ENCODE measurements at regions not wholly inside any gene's neighbourhood (a gene's known extent, or its start where the extent isn't known, plus 50 kb on each side); places are given as distances from the start of the nearest gene placed in this dataset.

DNA sequence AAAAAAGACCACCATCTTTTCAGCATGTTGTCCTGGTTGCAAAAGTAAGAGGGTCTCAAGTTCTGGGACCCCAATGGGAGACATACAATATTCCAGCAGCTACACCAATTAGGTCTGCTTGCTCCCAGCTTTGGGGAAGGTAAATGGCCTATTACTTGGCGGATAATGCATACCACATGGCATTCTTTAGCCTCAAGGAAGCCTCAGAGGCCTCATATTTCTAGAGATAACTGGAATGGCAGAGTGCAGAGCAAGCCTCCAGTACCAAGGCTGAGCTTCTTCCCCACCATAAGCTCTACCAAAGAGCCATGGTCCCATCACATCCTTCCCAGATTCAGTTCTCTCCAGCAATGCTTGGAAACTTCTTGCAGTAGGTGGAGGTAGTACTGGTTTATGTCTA lies 493.8 kb downstream of the SHQ1 start:
- H3K79me2 ChIP-seq (ENCODE audit: low read depth): no peaks in the 10 kb centered on the region
- TF ChIP-seq EZH2 (IDR thresholded peaks at IDR 0.05): no peak
- TF ChIP-seq, protein P1, sequence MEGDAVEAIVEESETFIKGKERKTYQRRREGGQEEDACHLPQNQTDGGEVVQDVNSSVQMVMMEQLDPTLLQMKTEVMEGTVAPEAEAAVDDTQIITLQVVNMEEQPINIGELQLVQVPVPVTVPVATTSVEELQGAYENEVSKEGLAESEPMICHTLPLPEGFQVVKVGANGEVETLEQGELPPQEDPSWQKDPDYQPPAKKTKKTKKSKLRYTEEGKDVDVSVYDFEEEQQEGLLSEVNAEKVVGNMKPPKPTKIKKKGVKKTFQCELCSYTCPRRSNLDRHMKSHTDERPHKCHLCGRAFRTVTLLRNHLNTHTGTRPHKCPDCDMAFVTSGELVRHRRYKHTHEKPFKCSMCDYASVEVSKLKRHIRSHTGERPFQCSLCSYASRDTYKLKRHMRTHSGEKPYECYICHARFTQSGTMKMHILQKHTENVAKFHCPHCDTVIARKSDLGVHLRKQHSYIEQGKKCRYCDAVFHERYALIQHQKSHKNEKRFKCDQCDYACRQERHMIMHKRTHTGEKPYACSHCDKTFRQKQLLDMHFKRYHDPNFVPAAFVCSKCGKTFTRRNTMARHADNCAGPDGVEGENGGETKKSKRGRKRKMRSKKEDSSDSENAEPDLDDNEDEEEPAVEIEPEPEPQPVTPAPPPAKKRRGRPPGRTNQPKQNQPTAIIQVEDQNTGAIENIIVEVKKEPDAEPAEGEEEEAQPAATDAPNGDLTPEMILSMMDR (IDR thresholded peaks at IDR 0.05): no peak
- no peak for TF ChIP-seq EZH2phosphoT487 (IDR thresholded peaks at IDR 0.05)
- no peaks in the 10 kb centered on the region for H3K36me3 Mint-ChIP-seq

DNA sequence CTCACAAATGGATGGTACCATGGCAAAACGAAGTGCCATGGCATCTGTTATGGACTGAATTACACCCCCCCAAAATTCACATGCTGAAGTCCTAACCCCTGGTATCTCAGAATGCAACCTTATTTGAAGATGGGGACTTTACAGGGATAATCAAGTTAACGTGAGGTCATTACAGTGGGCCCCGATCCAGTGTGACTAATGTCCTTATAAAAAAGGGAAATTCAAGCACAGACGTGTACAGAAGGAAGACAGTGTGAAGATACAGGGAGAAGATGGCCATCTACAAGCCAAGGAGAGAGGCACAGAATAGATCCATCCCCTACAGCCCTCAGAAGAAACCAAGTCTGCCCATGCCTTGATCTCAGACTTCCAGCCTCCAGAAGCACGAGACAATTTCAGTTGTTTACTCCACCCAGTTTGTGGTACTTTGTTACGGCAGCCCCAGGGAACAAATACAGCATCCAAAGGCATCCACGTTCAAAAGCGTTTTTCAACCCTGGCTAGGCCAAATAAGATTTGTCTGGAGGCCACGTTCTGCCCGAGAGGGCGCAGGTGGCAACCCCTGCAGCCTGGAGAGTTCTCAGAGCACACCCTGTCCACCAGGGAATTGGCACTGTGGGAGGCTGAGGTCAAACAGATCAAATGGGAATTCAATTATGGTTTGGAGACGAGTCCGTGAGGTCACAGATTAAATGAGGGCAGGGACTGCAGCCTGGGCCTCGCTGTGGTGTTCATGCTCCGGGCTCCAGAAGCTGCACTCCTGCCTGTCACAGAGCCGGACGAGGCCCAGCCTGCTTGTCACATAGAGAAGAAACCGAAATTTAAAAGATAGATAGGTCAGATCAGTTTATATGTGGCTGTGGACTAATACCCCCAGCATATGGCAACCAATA lies 494.8 kb downstream of the SHQ1 start:
- H3K9me3 Mint-ChIP-seq: no peaks in the 10 kb centered on the region
- H3K4me3 Mint-ChIP-seq: no peak overlapping the region
- Histone ChIP-seq H3K4me3 (no peak overlapping the region), H3K4me1 (no peaks in the 10 kb centered on the region), H3K27me3 (no peaks in the 10 kb centered on the region), H3K4me2 (no peak overlapping the region), H3F3A (ENCODE audit: low read depth) (no peaks in the 10 kb centered on the region), H3K36me3 (no peaks in the 10 kb centered on the region), H2AFZ (replicated peaks) (no peak overlapping the region), H3K79me2 (ENCODE audit: low read depth) (no peaks in the 10 kb centered on the region), H4K20me1 (ENCODE audit: low read depth) (no peaks in the 10 kb centered on the region), H3K27ac (no peak overlapping the region), H3K9me3 (ENCODE audit: low read depth) (no peaks in the 10 kb centered on the region), H3K9ac (no peak overlapping the region)
- no peak for DNase-seq (ENCODE audit: low spot score)
- peaks cover 36% of the 10 kb centered on the region for H3K4me1 Mint-ChIP-seq
- TF ChIP-seq EZH2 (IDR thresholded peaks at IDR 0.05): no peak
- TF ChIP-seq EZH2phosphoT487 (IDR thresholded peaks at IDR 0.05): no peak
- TF ChIP-seq, protein P1 (IDR thresholded peaks at IDR 0.05): no peak
- no peaks in the 10 kb centered on the region for H3K36me3 Mint-ChIP-seq
- H3K27ac Mint-ChIP-seq: no peak overlapping the region
- H3K27me3 Mint-ChIP-seq (ENCODE audit: insufficient read depth, low read depth): peaks cover 11% of the 10 kb centered on the region

More for the DNA sequence above, 493.8 kb downstream of the SHQ1 start:
- no peaks in the 10 kb centered on the region for H3K9me3 Mint-ChIP-seq
- no peak overlapping the region for H3K4me3 Mint-ChIP-seq
- no peak overlapping the region for H3K4me3 ChIP-seq
- H4K20me1 ChIP-seq (ENCODE audit: low read depth): no peaks in the 10 kb centered on the region
- H2AFZ ChIP-seq (replicated peaks): no peak overlapping the region
- H3K4me2 ChIP-seq: no peak overlapping the region
- no peaks in the 10 kb centered on the region for H3K9me3 ChIP-seq (ENCODE audit: low read depth)
- H3K4me1 Mint-ChIP-seq: peaks cover 36% of the 10 kb centered on the region
- H3K36me3 ChIP-seq: no peaks in the 10 kb centered on the region
- peaks cover 9% of the 10 kb centered on the region for H3K27me3 Mint-ChIP-seq (ENCODE audit: insufficient read depth, low read depth)
- no peak for DNase-seq (ENCODE audit: low spot score)
- no peak overlapping the region for H3K27ac Mint-ChIP-seq
- no peak overlapping the region for H3K9ac ChIP-seq
- no peak overlapping the region for H3K27ac ChIP-seq
- no peaks in the 10 kb centered on the region for H3F3A ChIP-seq (ENCODE audit: low read depth)
- no peaks in the 10 kb centered on the region for H3K4me1 ChIP-seq
- H3K27me3 ChIP-seq: no peaks in the 10 kb centered on the region

DNA sequence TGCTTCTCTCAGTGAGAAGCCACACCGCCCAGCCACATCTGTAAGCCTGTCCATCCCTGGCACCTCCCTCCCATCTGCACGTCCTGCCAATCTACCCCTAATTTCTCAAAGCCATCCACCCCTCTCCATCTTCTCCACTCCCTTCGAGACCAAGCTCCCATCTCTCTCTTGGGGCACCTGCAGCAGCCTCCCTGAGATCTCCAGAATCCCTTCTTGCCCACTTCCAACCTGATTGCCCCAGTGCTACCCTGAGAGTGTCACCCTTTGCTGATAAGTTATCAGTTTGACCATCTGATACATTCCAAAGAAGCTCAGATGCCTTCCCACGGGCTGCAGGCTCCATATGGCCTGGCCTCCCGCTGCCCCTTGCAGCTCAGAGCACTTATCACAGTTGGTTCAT lies 496.1 kb downstream of the SHQ1 start:
- Histone ChIP-seq H4K20me1 (ENCODE audit: low read depth) (no peaks in the 10 kb centered on the region), H3K4me3 (no peak overlapping the region), H3K27me3 (no peaks in the 10 kb centered on the region), H3K4me1 (peaks cover 4% of the 10 kb centered on the region), H3K79me2 (ENCODE audit: low read depth) (no peaks in the 10 kb centered on the region), H3K9ac (no peak overlapping the region), H2AFZ (replicated peaks) (no peak overlapping the region), H3K27ac (no peak overlapping the region), H3F3A (ENCODE audit: low read depth) (no peaks in the 10 kb centered on the region), H3K36me3 (no peaks in the 10 kb centered on the region), H3K9me3 (ENCODE audit: low read depth) (no peaks in the 10 kb centered on the region), H3K4me2 (no peak overlapping the region)
- H3K27ac Mint-ChIP-seq: no peak overlapping the region
- H3K4me1 Mint-ChIP-seq: peaks cover 41% of the 10 kb centered on the region
- DNase-seq (ENCODE audit: low spot score): no peak
- no peak overlapping the region for H3K4me3 Mint-ChIP-seq
- peaks cover 12% of the 10 kb centered on the region for H3K27me3 Mint-ChIP-seq (ENCODE audit: insufficient read depth, low read depth)
- no peak for TF ChIP-seq EZH2phosphoT487 (IDR thresholded peaks at IDR 0.05)
- no peak for TF ChIP-seq EZH2 (IDR thresholded peaks at IDR 0.05)
- TF ChIP-seq, protein P1 (IDR thresholded peaks at IDR 0.05): no peak
- no peaks in the 10 kb centered on the region for H3K9me3 Mint-ChIP-seq
- no peaks in the 10 kb centered on the region for H3K36me3 Mint-ChIP-seq
